CD14-positive monocyte (primary cell): ENCODE measurements at regions not wholly inside any gene's neighbourhood (a gene's known extent, or its start where the extent isn't known, plus 50 kb on each side); places are given as distances from the start of the nearest gene placed in this dataset.
"Not testable (repeated sequence)": the region's sequence is repeated elsewhere in the genome, so short reads cannot be mapped to it uniquely, and the experiment has no call there.

Experiments
- DNase-seq, 3 donors: peaks; one replicate each; pipeline ENCODE4 v3.0.0-alpha.2; 2011 to 2022
- H2AFZ ChIP-seq: 2 replicates; pipeline ENCODE4 v1.6.0; 2012; ENCODE audit warnings: mild to moderate bottlenecking, low read depth, low read length, inconsistent platforms; ENCODE audit not compliant: insufficient read depth, poor library complexity, severe bottlenecking
- H3K27ac ChIP-seq, 2 donors: 1 replicate in 1 of 2; 2 replicates in 1 of 2; pipeline ENCODE4 v1.5.1; 2012 to 2013; ENCODE audit warnings: low read length in 2 of 2, control low read depth in 1 of 2, inconsistent platforms in 1 of 2, low read depth in 1 of 2, mild to moderate bottlenecking in 1 of 2
- H3K27me3 ChIP-seq, 2 donors: one replicate each; pipeline versions ENCODE4 v1.6.0 to v1.6.1; 2011 to 2013; ENCODE audit warnings: low read length in 2 of 2; ENCODE audit not compliant: control insufficient read depth in 2 of 2, insufficient read depth in 2 of 2
- H3K36me3 ChIP-seq, 2 donors: replicated peaks in 1 of 2; 1 replicate in 1 of 2; 2 replicates in 1 of 2; pipeline versions ENCODE4 v1.5.1 to v1.6.1; 2012 to 2013; ENCODE audit warnings: low read length in 2 of 2, control low read depth in 1 of 2, inconsistent platforms in 1 of 2, mild to moderate bottlenecking in 1 of 2; ENCODE audit not compliant: insufficient read depth in 2 of 2, control insufficient read depth in 1 of 2
- H3K4me1 ChIP-seq, 2 donors: 1 replicate in 1 of 2; 2 replicates in 1 of 2; pipeline versions ENCODE4 v1.5.1 to v1.6.1; 2012 to 2013; ENCODE audit warnings: low read length in 2 of 2, control low read depth in 1 of 2, inconsistent platforms in 1 of 2, mild to moderate bottlenecking in 1 of 2, moderate library complexity in 1 of 2; ENCODE audit not compliant: insufficient read depth in 2 of 2, control insufficient read depth in 1 of 2
- H3K4me2 ChIP-seq: replicated peaks from 2 replicates; pipeline ENCODE3; 2012; ENCODE audit warnings: low read length, moderate library complexity, mild to moderate bottlenecking; ENCODE audit not compliant: poor library complexity, severe bottlenecking; ENCODE audit errors: extremely low read depth
- H3K4me3 ChIP-seq, 3 experiments: fragments of 200-600 bp in 1 of 3; sonication (generic) in 1 of 3; replicated peaks in 1 of 3; 1 replicate in 2 of 3; 2 replicates in 1 of 3; pipeline ENCODE4 v1.5.1; 2011 to 2013; ENCODE audit warnings: low read length in 3 of 3, mild to moderate bottlenecking in 3 of 3, control low read depth in 2 of 3, low read depth in 2 of 3, inconsistent platforms in 1 of 3, moderate library complexity in 1 of 3
- H3K79me2 ChIP-seq: 2 replicates; pipeline ENCODE4 v1.6.0; 2012; ENCODE audit warnings: mild to moderate bottlenecking, control low read depth, inconsistent platforms, low read length, moderate library complexity; ENCODE audit not compliant: insufficient read depth
- H3K9ac ChIP-seq: 2 replicates; pipeline ENCODE4 v1.6.0; 2017; ENCODE audit warnings: low read length, mild to moderate bottlenecking; ENCODE audit not compliant: insufficient read depth, poor library complexity, severe bottlenecking
- H3K9me3 ChIP-seq, 2 donors: replicated peaks in 1 of 2; 1 replicate in 1 of 2; 2 replicates in 1 of 2; pipeline versions ENCODE4 v1.5.1 to v1.6.1; 2012 to 2013; ENCODE audit warnings: low read length in 2 of 2, control low read depth in 1 of 2; ENCODE audit not compliant: control insufficient read depth in 1 of 2, insufficient read depth in 1 of 2
- H4K20me1 ChIP-seq: 2 replicates; pipeline ENCODE4 v1.6.0; 2012; ENCODE audit warnings: mild to moderate bottlenecking, low read length, control low read depth, moderate library complexity; ENCODE audit not compliant: insufficient read depth
- H3K27ac Mint-ChIP-seq, 7 donors: one replicate each; pipeline ENCODE4 v1.8.0; 2020; ENCODE audit warnings: mild to moderate bottlenecking in 7 of 7, mixed read lengths in 7 of 7, moderate library complexity in 6 of 7, inconsistent platforms in 2 of 7
- H3K27me3 Mint-ChIP-seq, 3 donors: one replicate each; pipeline ENCODE4 v1.8.0; 2021 to 2022; ENCODE audit warnings: low read depth in 3 of 3, mild to moderate bottlenecking in 3 of 3, mixed read lengths in 3 of 3, moderate library complexity in 3 of 3, inconsistent platforms in 1 of 3
- H3K36me3 Mint-ChIP-seq, 2 donors: one replicate each; pipeline ENCODE4 v1.8.0; 2020; ENCODE audit warnings: mixed read lengths in 2 of 2, inconsistent platforms in 1 of 2, mild to moderate bottlenecking in 1 of 2
- H3K4me1 Mint-ChIP-seq: one replicate; pipeline ENCODE4 v1.8.0; 2020; ENCODE audit warnings: mild to moderate bottlenecking, mixed read lengths
- H3K4me3 Mint-ChIP-seq, 2 donors: one replicate each; pipeline ENCODE4 v1.8.0; 2020; ENCODE audit warnings: mild to moderate bottlenecking in 2 of 2, mixed read lengths in 2 of 2, moderate library complexity in 1 of 2
- H3K9me3 Mint-ChIP-seq, 7 donors: one replicate each; pipeline ENCODE4 v1.8.0; 2020 to 2022; ENCODE audit warnings: mixed read lengths in 7 of 7, mild to moderate bottlenecking in 6 of 7, moderate library complexity in 6 of 7, inconsistent platforms in 2 of 7
- WGBS: methylation state at CpG from one replicate; pipeline ENCODE4 v1.1.5; 2013; ENCODE audit warnings: missing lambda C conversion rate; ENCODE audit not compliant: insufficient coverage; 5-methylcytosine and 5-hydroxymethylcytosine counted together
- intact Hi-C, 2 donors: fragments of 100-400 bp; cut with micrococcal nuclease; formaldehyde crosslinking; loops; one replicate each; pipeline versions ENCODE4 v1.15.0 to v1.15.1; 2023
- TF ChIP-seq, protein P1 (sequence below): fragments of 200-600 bp; IDR thresholded peaks from one replicate; pipeline ENCODE4 v1.8.0; 2022; ENCODE audit warnings: antibody characterized with exemption, mild to moderate bottlenecking

DNA sequence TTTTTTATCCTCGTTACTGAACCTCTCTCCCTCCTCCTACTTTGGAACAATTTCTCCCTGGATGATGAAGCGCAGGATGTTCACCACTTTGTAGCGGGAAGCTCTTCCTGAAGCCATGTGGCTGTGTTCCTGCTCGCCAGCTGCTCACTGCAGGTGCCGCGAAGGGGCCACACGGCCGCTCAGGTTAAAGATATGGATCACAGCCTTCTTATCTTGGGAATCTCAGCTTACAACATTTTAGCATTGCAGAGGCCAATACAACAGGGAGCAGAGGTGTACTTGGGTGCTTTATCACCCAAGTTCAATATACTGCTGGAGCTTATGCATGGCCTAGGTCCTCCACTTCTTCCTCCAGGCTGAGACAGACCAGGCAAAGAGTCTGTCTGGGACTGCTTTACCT, 201.2 kb upstream of the G2E3 start:
- H3K27me3 ChIP-seq, result no peaks in the 10 kb centered on the region
- H3K27ac Mint-ChIP-seq, result no peak overlapping the region
- TF ChIP-seq, protein P1, sequence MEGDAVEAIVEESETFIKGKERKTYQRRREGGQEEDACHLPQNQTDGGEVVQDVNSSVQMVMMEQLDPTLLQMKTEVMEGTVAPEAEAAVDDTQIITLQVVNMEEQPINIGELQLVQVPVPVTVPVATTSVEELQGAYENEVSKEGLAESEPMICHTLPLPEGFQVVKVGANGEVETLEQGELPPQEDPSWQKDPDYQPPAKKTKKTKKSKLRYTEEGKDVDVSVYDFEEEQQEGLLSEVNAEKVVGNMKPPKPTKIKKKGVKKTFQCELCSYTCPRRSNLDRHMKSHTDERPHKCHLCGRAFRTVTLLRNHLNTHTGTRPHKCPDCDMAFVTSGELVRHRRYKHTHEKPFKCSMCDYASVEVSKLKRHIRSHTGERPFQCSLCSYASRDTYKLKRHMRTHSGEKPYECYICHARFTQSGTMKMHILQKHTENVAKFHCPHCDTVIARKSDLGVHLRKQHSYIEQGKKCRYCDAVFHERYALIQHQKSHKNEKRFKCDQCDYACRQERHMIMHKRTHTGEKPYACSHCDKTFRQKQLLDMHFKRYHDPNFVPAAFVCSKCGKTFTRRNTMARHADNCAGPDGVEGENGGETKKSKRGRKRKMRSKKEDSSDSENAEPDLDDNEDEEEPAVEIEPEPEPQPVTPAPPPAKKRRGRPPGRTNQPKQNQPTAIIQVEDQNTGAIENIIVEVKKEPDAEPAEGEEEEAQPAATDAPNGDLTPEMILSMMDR, result no peak
- H3K4me2 ChIP-seq, result no peak overlapping the region
- no peak overlapping the region for H3K27ac ChIP-seq
- DNase-seq, result no peak
- H3K79me2 ChIP-seq, result no peaks in the 10 kb centered on the region
- H3K4me3 Mint-ChIP-seq, result no peak overlapping the region
- H4K20me1 ChIP-seq, result no peaks in the 10 kb centered on the region
- H3K9me3 Mint-ChIP-seq, result peaks cover 0 to 9% (median 6%) of the 10 kb centered on the region in 7 donors
- H3K9me3 ChIP-seq, result no peaks in the 10 kb centered on the region
- intact Hi-C loops, result no loop called here
- no peak overlapping the region for H3K9ac ChIP-seq
- H3K4me1 ChIP-seq, result no peaks in the 10 kb centered on the region
- H2AFZ ChIP-seq, result no peak overlapping the region
- H3K4me1 Mint-ChIP-seq, result no peaks in the 10 kb centered on the region
- 97% methylated on average over 6 of the region's 8 CpGs for WGBS
- no peaks in the 10 kb centered on the region for H3K36me3 Mint-ChIP-seq
- H3K27me3 Mint-ChIP-seq, result peaks cover 0 to 2% (median 2%) of the 10 kb centered on the region in 3 donors
- no peak overlapping the region for H3K4me3 ChIP-seq
- no peaks in the 10 kb centered on the region for H3K36me3 ChIP-seq

DNA sequence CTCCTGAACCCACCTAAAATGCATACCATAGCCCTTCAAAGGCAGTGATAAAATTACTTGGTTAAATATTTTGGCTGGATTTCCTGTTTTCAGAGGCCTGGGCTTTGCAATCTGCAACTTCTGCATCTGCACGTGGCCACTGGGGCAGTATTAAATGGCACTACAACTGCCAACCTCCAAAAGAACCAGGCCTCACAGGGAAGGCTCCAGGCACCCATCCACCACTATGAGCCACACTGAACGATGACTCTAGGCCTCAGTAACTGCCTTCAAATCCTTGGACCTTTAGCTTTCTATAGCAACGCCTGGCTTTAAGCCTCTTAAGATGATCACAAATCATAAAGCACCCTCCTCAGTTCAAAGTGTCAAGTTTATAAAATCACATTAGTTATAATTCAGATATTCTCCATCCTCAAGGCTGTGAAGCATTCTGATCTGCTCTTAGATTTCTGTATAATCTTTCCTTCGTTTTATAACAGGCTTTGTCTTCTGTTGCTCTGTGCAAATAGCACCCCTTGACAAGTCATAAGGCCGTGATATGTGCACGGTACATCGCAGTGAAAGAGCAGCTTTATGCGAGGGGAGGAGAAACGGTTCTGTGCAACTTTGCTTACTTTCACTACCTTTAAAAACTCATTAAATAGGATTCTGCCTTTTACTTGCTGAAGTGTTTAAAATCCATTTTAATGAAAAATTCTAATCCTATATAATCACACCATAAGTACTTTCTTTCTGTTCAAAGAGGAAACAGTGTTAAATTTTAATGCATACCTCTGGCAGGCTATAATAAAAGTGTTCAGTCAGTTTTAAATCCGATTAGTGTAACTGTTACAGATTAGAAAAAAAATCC, 196.4 kb upstream of the G2E3 start:
- H3K4me3 Mint-ChIP-seq, result no peak overlapping the region
- Histone ChIP-seq H3K4me2 (no peak overlapping the region), H3K79me2 (no peaks in the 10 kb centered on the region), H3K9me3 (no peaks in the 10 kb centered on the region), H2AFZ (no peak overlapping the region), H3K27ac (no peak overlapping the region), H3K9ac (no peak overlapping the region), H3K36me3 (no peaks in the 10 kb centered on the region), H3K4me1 (no peaks in the 10 kb centered on the region), H3K4me3 (no peak overlapping the region), H3K27me3 (no peaks in the 10 kb centered on the region), H4K20me1 (no peaks in the 10 kb centered on the region)
- H3K36me3 Mint-ChIP-seq, result no peaks in the 10 kb centered on the region
- peaks cover 0 to 4% (median 2%) of the 10 kb centered on the region in 3 donors for H3K27me3 Mint-ChIP-seq
- H3K27ac Mint-ChIP-seq, result no peak overlapping the region
- no peaks in the 10 kb centered on the region for H3K4me1 Mint-ChIP-seq
- TF ChIP-seq, protein P1, result no peak
- intact Hi-C loops, result no loop called here
- DNase-seq, result no peak
- H3K9me3 Mint-ChIP-seq, result peaks cover 0 to 10% (median 7%) of the 10 kb centered on the region in 7 donors
- WGBS, result 77% methylated on average over 4 of the region's 10 CpGs

DNA sequence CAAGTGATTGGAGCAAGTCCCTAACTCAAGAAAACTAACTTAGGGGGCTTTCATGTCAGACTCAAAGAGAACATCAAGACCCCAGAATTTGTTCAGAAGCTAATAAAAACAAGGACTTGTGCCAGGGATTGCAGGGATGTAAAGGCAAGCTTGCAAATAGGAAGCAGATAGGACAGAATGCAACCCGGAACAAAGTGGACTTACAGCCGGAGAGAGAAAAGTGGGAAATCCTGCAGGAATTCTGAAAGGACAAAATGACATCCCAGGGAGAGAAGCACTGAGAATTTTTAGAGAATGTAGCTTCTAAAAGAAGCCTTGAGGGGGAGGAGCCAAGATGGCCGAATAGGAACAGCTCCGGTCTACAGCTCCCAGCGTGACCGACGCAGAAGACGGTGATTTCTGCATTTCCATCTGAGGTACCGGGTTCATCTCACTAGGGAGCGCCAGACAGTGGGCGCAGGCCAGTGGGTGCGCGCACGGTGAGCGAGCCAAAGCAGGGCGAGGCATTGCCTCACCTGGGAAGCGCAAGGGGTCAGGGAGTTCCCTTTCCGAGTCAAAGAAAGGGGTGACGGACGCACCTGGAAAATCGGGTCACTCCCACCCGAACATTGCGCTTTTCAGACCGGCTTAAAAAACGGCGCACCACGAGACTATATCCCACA, 195.6 kb upstream of the G2E3 start:
- H3K4me1 Mint-ChIP-seq, H3K36me3 ChIP-seq, H4K20me1 ChIP-seq, H3K4me3 ChIP-seq, H3K27ac ChIP-seq, H3K27me3 ChIP-seq, intact Hi-C loops, DNase-seq, H3K9ac ChIP-seq, H3K79me2 ChIP-seq, H3K9me3 Mint-ChIP-seq, H3K4me2 ChIP-seq, H3K27me3 Mint-ChIP-seq, H3K4me1 ChIP-seq, H3K4me3 Mint-ChIP-seq, H3K27ac Mint-ChIP-seq, H3K9me3 ChIP-seq, H3K36me3 Mint-ChIP-seq, H2AFZ ChIP-seq: not testable (repeated sequence)
- WGBS, result 98% methylated on average over 8 of the region's 27 CpGs
